Panc1 (cell line): ENCODE measurements at regions not wholly inside any gene's neighbourhood (a gene's known extent, or its start where the extent isn't known, plus 50 kb on each side); places are given as distances from the start of the nearest gene placed in this dataset.

ENCODE experiments used
- ATAC-seq: fragments of 200-7000 bp; cut with Tn5 transposase; 2 replicates; pipeline ENCODE4 v1.9.1; 2020; ENCODE audit warnings: mild to moderate bottlenecking, moderate library complexity
- BruUV-seq: library from RNA; stranded (reverse); fragments of 400-500 nt; replicated peaks from 2 replicates; lab custom pipeline; 2021; lab: Mats Ljungman, UMichigan
- CTCF ChIA-PET: fragments of 300-600 bp; sonication (Branson Sonifier 250); formaldehyde crosslinking; loops from one replicate; lab custom pipeline; 2022; ENCODE audit warnings: antibody characterized with exemption; lab: Charles Lee
- POLR2A ChIA-PET: fragments of 300-600 bp; sonication (Branson Sonifier 250); formaldehyde crosslinking; loops from one replicate; lab custom pipeline; 2022; ENCODE audit warnings: antibody characterized with exemption; lab: Charles Lee
- DNase-seq: peaks from one replicate; pipeline ENCODE4 v3.0.0-alpha.2; 2010; ENCODE audit warnings: low read depth, low spot score
- H3K27ac ChIP-seq: 2 replicates; pipeline ENCODE4 v1.5.1; 2011; ENCODE audit warnings: mild to moderate bottlenecking, low read length, inconsistent platforms
- H3K27me3 ChIP-seq: fragments of 200-500 bp; sonication (Bioruptor generic); 2 replicates; pipeline ENCODE4 v1.6.0; 2014; ENCODE audit warnings: low read length, inconsistent platforms; ENCODE audit not compliant: control insufficient read depth, insufficient read depth
- H3K36me3 ChIP-seq: fragments of 200-500 bp; sonication (Bioruptor generic); 2 replicates; pipeline ENCODE4 v1.5.1; 2014; ENCODE audit warnings: inconsistent platforms, mild to moderate bottlenecking, low read length, moderate library complexity; ENCODE audit not compliant: control insufficient read depth, insufficient read depth
- H3K4me1 ChIP-seq: 2 replicates; pipeline ENCODE4 v1.5.1; 2011; ENCODE audit warnings: inconsistent platforms, mild to moderate bottlenecking, low read length, moderate library complexity; ENCODE audit not compliant: control insufficient read depth, insufficient read depth
- H3K4me3 ChIP-seq, 2 experiments: 2 replicates each; pipeline ENCODE4 v1.5.1; 2011 to 2012; ENCODE audit warnings: low read depth in 2 of 2, low read length in 2 of 2, mild to moderate bottlenecking in 2 of 2, inconsistent platforms in 1 of 2, moderate library complexity in 1 of 2
- H3K9me3 ChIP-seq: fragments of 200-500 bp; sonication (Bioruptor generic); 2 replicates; pipeline ENCODE4 v1.5.1; 2014; ENCODE audit warnings: low read depth, mild to moderate bottlenecking, inconsistent platforms, low read length, moderate library complexity; ENCODE audit not compliant: control insufficient read depth, insufficient read depth
- CTCF ChIP-seq: fragments of 450-650 bp; IDR thresholded peaks from 2 replicates; pipeline ENCODE4 v1.5.1; 2017; ENCODE audit warnings: mild to moderate bottlenecking
- POLR2AphosphoS5 ChIP-seq: IDR thresholded peaks from 2 replicates; pipeline ENCODE4 v1.6.1; 2012; ENCODE audit warnings: mild to moderate bottlenecking, low read depth, low read length, moderate library complexity
- SIN3A ChIP-seq: IDR thresholded peaks from 2 replicates; pipeline ENCODE4 v1.6.1; 2012; ENCODE audit warnings: low read depth, mild to moderate bottlenecking, low read length, moderate library complexity, borderline replicate concordance; ENCODE audit not compliant: insufficient read depth
- TCF7L2 ChIP-seq: IDR thresholded peaks from 2 replicates; pipeline ENCODE4 v1.6.1; 2011; ENCODE audit warnings: mild to moderate bottlenecking, low read depth, low read length, inconsistent platforms
- in situ Hi-C: cut with HindIII; loops from 2 replicates; pipeline ENCODE4 v1.10.0; 2016; ENCODE audit warnings: low sequenced_read_pairs, low pct_unique_long_range_greater_than_20kb
- intact Hi-C: fragments of 100-400 bp; cut with micrococcal nuclease; formaldehyde crosslinking; loops from one replicate; pipeline ENCODE4 v1.10.0; 2022; ENCODE audit not compliant: unreplicated experiment
- TF ChIP-seq, protein P1 (sequence below), 2 experiments: IDR thresholded peaks; 2 replicates each; pipeline ENCODE4 v1.6.1; 2011 to 2012; ENCODE audit warnings: low read depth in 2 of 2, control low read depth in 1 of 2, low read length in 1 of 2, mild to moderate bottlenecking in 1 of 2, moderate library complexity in 1 of 2; ENCODE audit not compliant: insufficient read depth in 1 of 2

DNA sequence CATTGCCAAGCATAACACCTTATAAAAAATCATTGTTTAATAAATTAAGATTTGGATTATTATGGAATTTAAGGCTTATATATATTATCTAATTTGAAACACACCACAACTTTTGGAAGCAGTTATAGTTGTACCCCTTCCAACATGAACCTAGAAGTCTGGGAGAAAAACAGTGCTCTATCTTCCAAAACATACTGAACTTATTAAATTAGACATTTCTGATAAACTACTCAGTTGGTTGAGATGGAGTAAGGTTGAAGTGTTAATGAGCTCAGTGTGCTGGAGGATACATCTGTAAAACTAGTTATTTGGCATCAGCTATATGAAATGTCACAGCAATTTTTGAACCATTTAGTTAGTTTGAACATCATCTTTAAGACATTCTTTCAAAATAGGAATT lies 227.4 kb downstream of the ALX1 start:
- in situ Hi-C loops, result no loop called here
- ChIA-PET POLR2A (no interaction called here), CTCF (no interaction called here)
- TF ChIP-seq, protein P1, sequence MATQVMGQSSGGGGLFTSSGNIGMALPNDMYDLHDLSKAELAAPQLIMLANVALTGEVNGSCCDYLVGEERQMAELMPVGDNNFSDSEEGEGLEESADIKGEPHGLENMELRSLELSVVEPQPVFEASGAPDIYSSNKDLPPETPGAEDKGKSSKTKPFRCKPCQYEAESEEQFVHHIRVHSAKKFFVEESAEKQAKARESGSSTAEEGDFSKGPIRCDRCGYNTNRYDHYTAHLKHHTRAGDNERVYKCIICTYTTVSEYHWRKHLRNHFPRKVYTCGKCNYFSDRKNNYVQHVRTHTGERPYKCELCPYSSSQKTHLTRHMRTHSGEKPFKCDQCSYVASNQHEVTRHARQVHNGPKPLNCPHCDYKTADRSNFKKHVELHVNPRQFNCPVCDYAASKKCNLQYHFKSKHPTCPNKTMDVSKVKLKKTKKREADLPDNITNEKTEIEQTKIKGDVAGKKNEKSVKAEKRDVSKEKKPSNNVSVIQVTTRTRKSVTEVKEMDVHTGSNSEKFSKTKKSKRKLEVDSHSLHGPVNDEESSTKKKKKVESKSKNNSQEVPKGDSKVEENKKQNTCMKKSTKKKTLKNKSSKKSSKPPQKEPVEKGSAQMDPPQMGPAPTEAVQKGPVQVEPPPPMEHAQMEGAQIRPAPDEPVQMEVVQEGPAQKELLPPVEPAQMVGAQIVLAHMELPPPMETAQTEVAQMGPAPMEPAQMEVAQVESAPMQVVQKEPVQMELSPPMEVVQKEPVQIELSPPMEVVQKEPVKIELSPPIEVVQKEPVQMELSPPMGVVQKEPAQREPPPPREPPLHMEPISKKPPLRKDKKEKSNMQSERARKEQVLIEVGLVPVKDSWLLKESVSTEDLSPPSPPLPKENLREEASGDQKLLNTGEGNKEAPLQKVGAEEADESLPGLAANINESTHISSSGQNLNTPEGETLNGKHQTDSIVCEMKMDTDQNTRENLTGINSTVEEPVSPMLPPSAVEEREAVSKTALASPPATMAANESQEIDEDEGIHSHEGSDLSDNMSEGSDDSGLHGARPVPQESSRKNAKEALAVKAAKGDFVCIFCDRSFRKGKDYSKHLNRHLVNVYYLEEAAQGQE (IDR thresholded peaks at IDR 0.05; ENCODE audit: insufficient read depth in 1 of 2, low read depth in 2 of 2, low read length in 1 of 2), result no peak
- TF ChIP-seq SIN3A (no peak), TCF7L2 (no peak), POLR2AphosphoS5 (no peak), CTCF (no peak)
- DNase-seq (no peak), ATAC-seq (no peak)
- Histone ChIP-seq H3K4me3 (no peak overlapping the region), H3K27ac (no peak overlapping the region), H3K27me3 (no peaks in the 10 kb centered on the region), H3K9me3 (no peaks in the 10 kb centered on the region), H3K36me3 (no peaks in the 10 kb centered on the region), H3K4me1 (no peaks in the 10 kb centered on the region)
- intact Hi-C loops, result no loop called here
- BruUV-seq, result no TSS peak

GRCh38 chr12:85509081-85509856 lies 229.2 kb downstream of the ALX1 start:
- no peaks in the 10 kb centered on the region for H3K4me1 ChIP-seq
- H3K4me3 ChIP-seq, result no peak overlapping the region
- intact Hi-C loops, result no loop called here
- ChIA-PET CTCF (no interaction called here), POLR2A (no interaction called here)
- BruUV-seq, result no TSS peak
- no peak for DNase-seq
- in situ Hi-C loops, result no loop called here
- TF ChIP-seq TCF7L2 (no peak), CTCF (no peak), SIN3A (no peak), POLR2AphosphoS5 (no peak)
- TF ChIP-seq, protein P1 (IDR thresholded peaks at IDR 0.05; ENCODE audit: insufficient read depth in 1 of 2, low read depth in 2 of 2, low read length in 1 of 2), result no peak
- H3K9me3 ChIP-seq, result no peaks in the 10 kb centered on the region
- ATAC-seq, result no peak
- H3K36me3 ChIP-seq, result no peaks in the 10 kb centered on the region
- no peaks in the 10 kb centered on the region for H3K27me3 ChIP-seq
- no peak overlapping the region for H3K27ac ChIP-seq
